ENCODE measurements at regions not wholly inside any gene's neighbourhood (a gene's known extent, or its start where the extent isn't known, plus 50 kb on each side); places are given as distances from the start of the nearest gene placed in this dataset.

DNA sequence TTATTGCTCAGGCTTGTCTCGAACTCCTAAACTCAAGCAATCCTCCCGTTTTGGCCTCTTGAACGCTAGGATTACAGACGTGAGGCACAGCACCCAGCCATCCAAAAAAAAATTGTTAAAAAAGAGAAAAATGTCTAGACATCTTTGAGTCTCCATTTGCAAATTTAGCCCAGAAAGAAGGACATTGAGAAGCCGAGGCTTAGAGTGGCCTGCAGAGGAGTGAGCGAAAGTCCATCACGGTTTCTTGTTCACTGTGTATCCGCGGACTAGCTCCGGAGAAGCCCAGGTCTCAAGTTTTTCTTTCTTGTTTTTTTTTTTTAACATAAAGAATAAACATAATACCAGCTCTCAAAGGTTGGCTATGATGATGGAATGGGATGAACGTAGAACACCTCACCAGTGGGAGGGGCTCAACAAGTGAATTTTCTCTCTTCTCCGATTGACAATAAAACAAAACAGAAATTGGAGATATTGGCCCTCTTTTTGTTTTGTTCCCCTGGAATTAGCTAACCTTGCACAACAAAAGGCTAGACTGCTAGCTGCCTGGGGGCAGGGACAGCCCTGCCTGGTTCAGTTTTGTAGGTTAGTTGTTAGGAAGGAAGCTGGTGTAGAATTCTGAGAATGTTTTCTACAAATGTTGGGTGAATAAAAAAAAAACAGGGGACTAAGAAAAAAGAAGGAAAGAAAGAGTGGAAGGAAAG lies 163.4 kb downstream of the MYCN start:
- Mint-ChIP-seq H3K9me3 (ENCODE audit: unreplicated experiment) (no peaks in the 10 kb centered on the region), H3K27me3 (ENCODE audit: unreplicated experiment) (peaks cover 2% of the 10 kb centered on the region), H3K36me3 (ENCODE audit: low read depth, unreplicated experiment) (no peaks in the 10 kb centered on the region), H3K4me1 (ENCODE audit: unreplicated experiment) (peaks cover 31% of the 10 kb centered on the region), H3K4me3 (ENCODE audit: unreplicated experiment) (no peak overlapping the region), H3K27ac (ENCODE audit: unreplicated experiment) (no peak overlapping the region)
- no peak for DNase-seq (ENCODE audit: low spot score)
- TF ChIP-seq, protein P1, sequence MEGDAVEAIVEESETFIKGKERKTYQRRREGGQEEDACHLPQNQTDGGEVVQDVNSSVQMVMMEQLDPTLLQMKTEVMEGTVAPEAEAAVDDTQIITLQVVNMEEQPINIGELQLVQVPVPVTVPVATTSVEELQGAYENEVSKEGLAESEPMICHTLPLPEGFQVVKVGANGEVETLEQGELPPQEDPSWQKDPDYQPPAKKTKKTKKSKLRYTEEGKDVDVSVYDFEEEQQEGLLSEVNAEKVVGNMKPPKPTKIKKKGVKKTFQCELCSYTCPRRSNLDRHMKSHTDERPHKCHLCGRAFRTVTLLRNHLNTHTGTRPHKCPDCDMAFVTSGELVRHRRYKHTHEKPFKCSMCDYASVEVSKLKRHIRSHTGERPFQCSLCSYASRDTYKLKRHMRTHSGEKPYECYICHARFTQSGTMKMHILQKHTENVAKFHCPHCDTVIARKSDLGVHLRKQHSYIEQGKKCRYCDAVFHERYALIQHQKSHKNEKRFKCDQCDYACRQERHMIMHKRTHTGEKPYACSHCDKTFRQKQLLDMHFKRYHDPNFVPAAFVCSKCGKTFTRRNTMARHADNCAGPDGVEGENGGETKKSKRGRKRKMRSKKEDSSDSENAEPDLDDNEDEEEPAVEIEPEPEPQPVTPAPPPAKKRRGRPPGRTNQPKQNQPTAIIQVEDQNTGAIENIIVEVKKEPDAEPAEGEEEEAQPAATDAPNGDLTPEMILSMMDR (IDR thresholded peaks at IDR 0.05; ENCODE audit: unreplicated experiment) = no peak

DNA sequence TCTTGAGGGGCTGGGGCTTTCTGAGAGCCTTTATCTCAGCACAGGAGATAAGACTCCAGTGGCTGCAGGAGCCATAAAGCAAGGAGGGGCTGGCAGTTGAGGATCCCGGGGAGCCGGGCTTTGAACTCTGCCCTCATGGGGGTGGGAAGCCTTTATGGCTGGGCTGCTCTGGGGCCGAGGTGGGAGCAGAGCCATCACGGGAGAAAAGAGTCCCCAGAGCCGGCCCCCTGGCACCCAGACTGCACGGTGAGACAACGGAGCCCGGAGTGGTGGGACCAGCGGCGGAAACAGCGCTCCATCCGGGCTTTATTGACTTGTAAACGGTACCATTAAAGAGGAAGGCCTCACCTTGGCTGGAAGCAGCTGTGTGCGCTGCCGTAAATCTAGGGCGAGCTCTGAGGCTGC lies 162.6 kb downstream of the MYCN start:
- no peak overlapping the region for H3K4me3 Mint-ChIP-seq (ENCODE audit: unreplicated experiment)
- H3K4me1 Mint-ChIP-seq (ENCODE audit: unreplicated experiment) = peaks cover 31% of the 10 kb centered on the region

DNA sequence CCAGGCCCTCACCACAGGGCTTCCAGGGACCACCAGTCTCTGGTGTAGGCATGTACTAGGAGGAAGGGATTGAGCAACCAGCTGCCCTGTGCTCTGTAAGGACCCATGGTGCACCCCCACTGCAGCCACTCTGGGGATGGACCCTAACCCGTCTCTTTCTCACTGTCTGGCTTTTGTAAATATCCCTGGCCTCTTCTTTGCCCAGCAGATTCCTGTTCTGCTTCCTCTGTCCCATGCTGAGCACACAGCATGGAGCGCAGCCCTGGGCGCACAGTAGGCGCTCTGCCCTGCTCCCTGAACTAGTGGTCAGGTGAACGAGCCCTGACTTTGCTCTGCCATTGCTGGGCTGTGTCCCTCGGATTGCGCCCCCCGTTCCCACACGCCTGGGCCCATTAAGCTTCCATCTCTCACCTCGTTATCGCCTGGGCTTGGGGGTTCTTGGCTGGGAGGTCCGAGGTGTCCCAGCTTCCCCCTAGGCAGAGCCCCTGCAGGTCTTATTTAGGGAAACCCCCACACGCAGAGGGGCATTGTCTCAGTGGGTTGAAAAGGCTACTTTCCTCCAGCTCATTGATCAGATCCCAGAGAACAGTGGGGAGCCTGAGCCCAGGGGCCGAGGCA lies 162.1 kb downstream of the MYCN start:
- H3K36me3 Mint-ChIP-seq (ENCODE audit: low read depth, unreplicated experiment) = no peaks in the 10 kb centered on the region
- peaks cover 31% of the 10 kb centered on the region for H3K4me1 Mint-ChIP-seq (ENCODE audit: unreplicated experiment)
- no peak overlapping the region for H3K4me3 Mint-ChIP-seq (ENCODE audit: unreplicated experiment)
- peaks cover 2% of the 10 kb centered on the region for H3K27me3 Mint-ChIP-seq (ENCODE audit: unreplicated experiment)
- no peaks in the 10 kb centered on the region for H3K9me3 Mint-ChIP-seq (ENCODE audit: unreplicated experiment)
- no peak overlapping the region for H3K27ac Mint-ChIP-seq (ENCODE audit: unreplicated experiment)
- TF ChIP-seq, protein P1 (IDR thresholded peaks at IDR 0.05; ENCODE audit: unreplicated experiment) = no peak
- DNase-seq (ENCODE audit: low spot score) = no peak

More for the DNA sequence above, 162.6 kb downstream of the MYCN start:
- Mint-ChIP-seq H3K27ac (ENCODE audit: unreplicated experiment) (no peak overlapping the region), H3K27me3 (ENCODE audit: unreplicated experiment) (peaks cover 2% of the 10 kb centered on the region), H3K9me3 (ENCODE audit: unreplicated experiment) (no peaks in the 10 kb centered on the region), H3K36me3 (ENCODE audit: low read depth, unreplicated experiment) (no peaks in the 10 kb centered on the region)
- TF ChIP-seq, protein P1 (IDR thresholded peaks at IDR 0.05; ENCODE audit: unreplicated experiment) = no peak
- DNase-seq (ENCODE audit: low spot score) = no peak

DNA sequence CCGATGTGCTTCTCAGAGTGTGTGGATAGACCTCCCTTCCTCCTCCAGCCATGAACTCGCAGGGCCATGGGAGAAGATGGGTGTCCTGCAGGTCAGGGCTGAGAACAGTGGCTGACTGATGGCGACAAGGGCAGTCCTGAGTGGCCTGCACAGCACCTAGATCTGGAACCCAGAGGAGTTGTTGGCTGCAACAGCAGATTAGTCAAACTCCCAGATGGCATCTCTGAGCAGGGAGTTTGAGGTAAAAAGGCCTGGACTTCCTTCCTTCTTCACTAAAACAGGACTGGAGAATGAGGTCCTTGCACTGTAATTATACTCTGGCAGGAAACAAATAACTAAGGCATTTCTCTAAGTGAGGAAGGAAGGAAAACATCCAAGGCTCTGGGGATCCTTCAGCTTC lies 160.8 kb downstream of the MYCN start:
- H3K27ac Mint-ChIP-seq (ENCODE audit: unreplicated experiment) = no peak overlapping the region
- peaks cover 2% of the 10 kb centered on the region for H3K27me3 Mint-ChIP-seq (ENCODE audit: unreplicated experiment)
- H3K36me3 Mint-ChIP-seq (ENCODE audit: low read depth, unreplicated experiment) = no peaks in the 10 kb centered on the region
- H3K9me3 Mint-ChIP-seq (ENCODE audit: unreplicated experiment) = no peaks in the 10 kb centered on the region
- no peak for DNase-seq (ENCODE audit: low spot score)
- no peak overlapping the region for H3K4me3 Mint-ChIP-seq (ENCODE audit: unreplicated experiment)
- TF ChIP-seq, protein P1 (IDR thresholded peaks at IDR 0.05; ENCODE audit: unreplicated experiment) = no peak
- H3K4me1 Mint-ChIP-seq (ENCODE audit: unreplicated experiment) = peaks cover 31% of the 10 kb centered on the region

DNA sequence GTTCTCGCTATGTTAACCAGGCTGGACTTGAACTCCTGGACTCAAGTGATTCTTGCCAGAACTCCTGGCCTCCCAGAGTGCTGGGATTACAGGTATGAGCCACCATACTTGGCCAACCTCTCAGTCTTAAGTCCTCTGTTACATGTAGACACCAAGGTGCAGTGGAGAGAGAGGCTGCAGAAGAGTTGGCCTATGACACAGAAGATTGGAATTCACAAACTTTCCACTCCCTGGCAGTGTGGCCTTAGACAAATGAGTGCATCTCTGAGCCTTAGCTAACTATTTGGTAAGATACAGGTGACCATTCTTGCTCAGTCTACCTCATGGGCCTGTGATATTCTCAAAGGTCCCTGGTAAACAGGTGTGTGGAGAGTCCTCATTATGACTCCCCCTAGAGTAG lies 159.7 kb downstream of the MYCN start:
- TF ChIP-seq, protein P1 (IDR thresholded peaks at IDR 0.05; ENCODE audit: unreplicated experiment) = no peak
- Mint-ChIP-seq H3K36me3 (ENCODE audit: low read depth, unreplicated experiment) (no peaks in the 10 kb centered on the region), H3K27me3 (ENCODE audit: unreplicated experiment) (peaks cover 2% of the 10 kb centered on the region), H3K4me3 (ENCODE audit: unreplicated experiment) (no peak overlapping the region), H3K9me3 (ENCODE audit: unreplicated experiment) (no peaks in the 10 kb centered on the region), H3K27ac (ENCODE audit: unreplicated experiment) (no peak overlapping the region), H3K4me1 (ENCODE audit: unreplicated experiment) (peaks cover 20% of the 10 kb centered on the region)
- no peak for DNase-seq (ENCODE audit: low spot score)

Measured in endothelial cell (in vitro differentiated cells).